GM12874 (cell line): ENCODE measurements at regions not wholly inside any gene's neighbourhood (a gene's known extent, or its start where the extent isn't known, plus 50 kb on each side); places are given as distances from the start of the nearest gene placed in this dataset.

Experiments
- CTCF ChIP-seq: IDR thresholded peaks from 2 replicates; pipeline ENCODE4 v1.5.1; 2011; ENCODE audit warnings: low read depth, mild to moderate bottlenecking, control low read depth, low read length, moderate library complexity; ENCODE audit not compliant: insufficient read depth

- TF ChIP-seq CTCF, result no peak
Measured at GRCh38 chr21:24148461-24148860, 1458.8 kb downstream of the MRPL39 start.

DNA sequence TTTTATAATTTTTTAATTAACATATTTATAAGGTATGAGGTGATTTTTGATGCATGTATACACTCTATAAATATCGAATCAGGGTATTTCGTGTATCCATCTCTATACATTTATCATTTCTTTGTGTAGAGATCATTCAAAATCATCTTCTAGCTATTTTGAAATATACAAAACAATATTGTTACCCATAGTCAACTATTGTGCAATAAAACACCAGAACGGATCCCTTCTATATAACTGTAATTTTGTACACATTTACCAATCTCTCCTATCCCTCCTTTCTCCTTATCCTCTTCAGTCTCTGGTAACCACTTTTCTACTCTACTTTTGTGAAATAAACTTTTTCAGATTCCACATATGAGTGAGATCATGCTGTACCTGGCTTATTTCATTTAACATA is 1459.6 kb downstream of the MRPL39 start:
- no peak for TF ChIP-seq CTCF

DNA sequence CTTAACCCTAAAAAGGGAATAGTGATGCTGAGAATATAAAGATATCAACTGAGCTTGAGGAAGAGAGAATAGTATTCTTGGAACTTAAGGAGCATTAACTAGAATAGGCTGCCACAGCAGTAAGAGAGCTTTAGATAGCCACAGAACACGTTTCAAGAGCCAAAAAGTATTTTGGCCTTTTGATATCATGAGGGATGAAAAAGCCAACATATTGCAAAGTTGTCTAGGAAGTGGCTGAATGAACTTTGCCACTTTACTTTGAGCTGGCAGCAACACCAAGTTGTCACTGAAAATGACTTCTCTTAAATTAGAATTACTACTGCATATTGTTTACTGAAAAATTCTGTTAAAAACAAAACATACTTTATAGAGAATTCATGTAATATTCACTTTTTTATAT is 1476.2 kb downstream of the MRPL39 start:
- no peak for TF ChIP-seq CTCF

DNA sequence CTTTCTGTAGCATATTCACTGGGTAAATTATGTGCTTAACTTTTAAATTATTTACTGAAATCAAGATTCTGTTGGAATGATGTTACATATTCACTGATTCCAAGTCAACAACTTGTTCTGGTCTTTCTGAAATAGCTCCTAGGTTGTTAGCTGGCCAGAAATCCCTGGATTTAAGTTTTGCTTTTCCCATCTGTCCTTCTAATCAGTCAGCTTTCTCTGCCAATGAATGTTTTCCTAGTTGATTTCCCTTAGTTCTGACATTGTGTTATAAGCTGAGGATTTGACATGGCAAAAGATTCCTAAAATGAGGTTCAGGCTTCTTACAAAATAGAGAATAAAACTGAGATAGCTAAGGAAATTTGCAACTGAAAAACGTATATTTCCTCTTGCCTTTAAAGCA is 1479.6 kb downstream of the MRPL39 start:
- TF ChIP-seq CTCF, result no peak

- TF ChIP-seq CTCF, result no peak
Measured at GRCh38 chr21:24123785-24124184, 1483.5 kb downstream of the MRPL39 start.

DNA sequence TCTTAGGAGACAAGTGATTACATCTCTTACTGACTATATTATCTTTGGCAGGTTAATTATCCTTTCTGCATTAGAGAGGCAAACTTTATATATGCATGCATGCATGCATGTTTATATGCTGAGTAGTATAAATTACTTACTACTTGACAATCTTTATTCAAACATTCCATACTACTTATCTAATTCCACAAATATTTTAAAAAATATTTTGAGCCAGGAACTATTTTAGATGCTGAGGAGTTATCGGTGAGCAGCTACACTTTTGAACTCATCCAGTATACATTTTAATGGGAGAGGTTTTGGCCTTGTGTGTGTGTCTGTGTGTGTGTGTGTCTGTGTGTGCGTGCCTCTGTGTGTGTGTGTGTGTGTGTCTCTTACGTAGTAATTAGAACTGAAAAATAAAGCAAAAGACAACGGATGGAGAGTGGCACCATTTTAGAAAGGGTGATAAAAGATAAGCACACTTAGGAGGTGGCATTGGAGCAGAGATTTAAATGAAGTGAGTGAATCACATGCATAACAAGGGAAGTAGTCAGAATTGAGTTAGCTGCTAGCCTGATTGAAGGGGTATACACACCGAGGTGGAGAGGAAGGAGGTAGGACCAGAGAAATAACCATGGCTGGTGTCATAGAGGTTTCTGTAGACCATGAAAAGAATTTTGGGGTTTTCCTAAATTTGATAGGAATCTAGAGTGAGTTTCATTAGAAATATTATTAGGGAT is 1488.4 kb downstream of the MRPL39 start:
- TF ChIP-seq CTCF, result no peak

GRCh38 chr21:24115141-24115540 is 1492.1 kb downstream of the MRPL39 start:
- TF ChIP-seq CTCF, result no peak
